Limb (tissue), 2 donors: ENCODE measurements at regions not wholly inside any gene's neighbourhood (a gene's known extent, or its start where the extent isn't known, plus 50 kb on each side); places are given as distances from the start of the nearest gene placed in this dataset.

Experiments used
- DNase-seq, 2 donors: peaks; one replicate each; pipeline ENCODE4 v3.0.0-alpha.2; 2016; ENCODE audit errors: extremely low spot score in 2 of 2

- no peak for DNase-seq
These were observed 87.9 kb upstream of the GULP1 start for GRCh38 chr2:188203776-188204175.

- no peak for DNase-seq
These were observed 86.8 kb upstream of the GULP1 start for GRCh38 chr2:188204824-188205223.

DNA sequence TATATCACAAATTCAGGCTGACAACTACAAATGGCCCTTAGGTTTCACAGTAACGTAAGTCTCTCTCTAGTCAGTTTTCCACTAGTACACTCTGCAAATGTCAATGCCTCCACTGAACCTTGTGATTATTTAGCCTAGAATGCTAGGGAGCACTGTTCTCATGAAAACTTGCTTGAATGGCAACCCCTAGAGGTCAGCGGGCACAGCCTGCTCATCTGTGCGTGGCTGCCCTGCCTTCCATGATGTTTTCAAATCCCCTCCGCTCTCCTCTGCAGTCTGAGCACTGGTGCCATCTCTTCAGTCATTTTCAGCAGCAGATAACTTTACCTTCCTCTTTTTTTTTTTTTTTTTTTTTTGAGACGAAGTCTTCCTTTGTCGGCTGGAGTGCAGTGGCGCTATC is 84.1 kb upstream of the GULP1 start:
- DNase-seq, result no peak

- DNase-seq, result no peak
These were observed 82.5 kb upstream of the GULP1 start for GRCh38 chr2:188209218-188209617.

DNA sequence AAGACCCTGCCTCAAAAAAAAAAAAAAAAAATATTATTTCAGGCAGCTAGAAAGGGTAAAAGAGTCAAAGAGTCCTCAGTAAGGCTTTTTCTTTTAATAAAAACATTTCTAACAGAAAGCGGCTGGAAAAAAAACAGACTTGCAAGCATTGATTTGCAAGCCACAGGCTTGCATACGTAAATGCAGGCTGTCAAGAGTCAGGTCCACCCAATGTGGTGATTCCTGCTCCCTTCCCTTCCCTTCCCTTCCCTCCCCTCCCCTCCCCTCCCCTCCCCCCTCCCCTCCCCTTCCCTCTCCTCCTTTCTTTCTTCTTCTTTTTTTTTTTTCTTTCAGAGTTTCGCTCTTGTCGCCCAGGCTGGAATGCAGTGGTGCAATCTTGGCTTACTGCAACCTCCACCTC is 74.4 kb upstream of the GULP1 start:
- DNase-seq, result no peak

DNA sequence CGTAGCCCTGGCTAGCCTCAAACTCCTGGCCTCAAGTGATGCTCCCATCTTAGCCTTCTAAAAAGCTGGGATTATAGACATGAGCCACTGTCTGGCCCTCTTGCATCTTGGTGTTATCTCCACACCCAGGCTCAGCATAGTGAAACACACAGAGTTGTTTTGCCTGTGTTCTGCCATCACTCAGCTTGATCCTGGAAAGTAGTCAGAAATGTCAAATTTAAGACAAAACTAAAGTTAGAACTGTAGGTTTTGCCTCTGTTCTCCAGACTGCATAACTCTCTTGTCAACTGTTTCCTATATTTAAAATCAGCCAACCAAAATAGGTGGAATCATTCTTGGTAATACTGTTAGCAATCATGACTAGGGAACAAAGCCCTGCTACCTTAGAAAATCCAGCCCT is 72.1 kb upstream of the GULP1 start:
- no peak for DNase-seq

- no peak for DNase-seq
These were observed 71.1 kb upstream of the GULP1 start for GRCh38 chr2:188220535-188220934.

- no peak for DNase-seq
These were observed 64.0 kb upstream of the GULP1 start for GRCh38 chr2:188227713-188228112.

- DNase-seq, result no peak
These were observed 56.3 kb upstream of the GULP1 start for GRCh38 chr2:188235364-188235763.

DNA sequence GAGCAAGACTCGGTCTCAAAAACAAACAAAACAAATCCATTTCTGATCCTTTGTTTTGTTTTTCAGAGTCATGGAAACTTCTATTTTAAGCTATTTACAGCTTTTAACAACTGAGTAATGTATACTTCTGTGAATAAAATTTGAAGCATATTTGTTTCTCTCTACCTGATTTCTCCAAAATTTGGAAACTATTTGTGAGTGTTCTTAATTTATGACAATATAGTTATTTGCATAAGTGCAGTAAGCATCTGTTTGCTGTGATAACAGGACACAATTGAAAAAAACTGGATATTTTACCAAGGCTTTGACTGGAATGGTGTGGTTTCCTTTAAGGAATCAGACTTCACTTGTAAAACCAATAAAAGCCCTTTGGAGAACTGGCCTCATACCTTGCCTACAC is 53.3 kb upstream of the GULP1 start:
- no peak for DNase-seq
